ENCODE measurements at regions not wholly inside any gene's neighbourhood (a gene's known extent, or its start where the extent isn't known, plus 50 kb on each side); places are given as distances from the start of the nearest gene placed in this dataset.
A peak's percentile ranks its signal among the peaks of the same experiment; 100 is the strongest.

DNA sequence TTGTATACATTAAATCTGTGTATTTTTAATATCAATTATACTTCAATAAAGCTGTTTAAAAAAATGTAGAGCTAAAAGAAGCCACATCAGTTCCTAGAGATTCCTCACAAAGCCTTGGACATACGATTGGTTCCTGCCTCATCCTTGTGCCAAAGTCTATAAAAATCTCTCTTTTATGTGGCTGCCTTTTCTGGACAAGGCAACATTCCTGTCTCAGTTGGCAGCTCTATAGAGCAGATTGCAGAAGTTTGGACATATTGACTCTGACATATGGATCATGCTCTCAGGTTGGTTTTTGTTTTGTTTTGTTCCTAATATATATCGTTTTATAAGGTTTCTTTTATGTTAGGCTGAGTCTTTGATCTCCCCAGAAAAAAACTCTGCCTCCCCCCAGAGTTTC, 148.9 kb downstream of the MAFB start:
- no peak for DNase-seq (ENCODE audit: low read depth in 2 of 2)

DNA sequence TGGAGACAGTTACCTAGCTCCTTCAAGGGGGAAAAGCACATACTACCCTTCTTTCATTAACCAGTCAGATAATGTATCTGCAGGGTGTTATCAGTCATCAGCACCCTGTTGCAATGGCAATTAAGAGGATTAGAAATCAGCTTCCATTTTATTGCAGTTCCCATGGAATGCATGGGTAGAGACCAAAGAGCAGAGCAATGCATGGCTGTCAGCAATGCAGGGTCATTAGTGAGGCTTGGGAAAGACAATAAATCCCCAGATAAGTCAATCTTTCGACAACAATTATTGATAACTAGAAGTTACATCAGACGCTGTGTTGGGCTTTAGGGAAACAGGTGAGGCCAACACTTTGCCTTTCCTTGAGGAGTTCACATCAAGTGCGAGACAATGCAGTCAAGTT, 150.9 kb downstream of the MAFB start:
- DNase-seq (ENCODE audit: low read depth in 2 of 2): no peak

DNA sequence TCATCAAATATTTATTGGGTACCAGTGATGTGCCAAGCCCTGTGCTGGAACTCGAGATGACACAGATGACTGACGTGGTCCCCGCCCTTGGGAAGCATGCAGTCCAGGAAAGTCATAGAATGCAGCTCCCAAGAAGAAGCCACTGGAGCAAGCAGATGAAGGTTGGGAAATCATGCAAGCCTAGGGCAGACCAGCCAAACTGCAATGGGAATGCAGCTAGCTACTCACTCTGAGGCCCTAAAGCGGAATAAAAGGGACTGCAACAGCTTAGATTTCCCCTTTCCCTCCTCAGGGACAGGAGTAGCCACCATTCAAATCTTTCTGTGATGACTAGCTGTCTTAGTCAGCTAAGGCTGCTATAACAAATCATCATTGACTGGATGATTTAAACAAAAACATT, 152.2 kb downstream of the MAFB start:
- DNase-seq (ENCODE audit: low read depth in 2 of 2): no peak

DNA sequence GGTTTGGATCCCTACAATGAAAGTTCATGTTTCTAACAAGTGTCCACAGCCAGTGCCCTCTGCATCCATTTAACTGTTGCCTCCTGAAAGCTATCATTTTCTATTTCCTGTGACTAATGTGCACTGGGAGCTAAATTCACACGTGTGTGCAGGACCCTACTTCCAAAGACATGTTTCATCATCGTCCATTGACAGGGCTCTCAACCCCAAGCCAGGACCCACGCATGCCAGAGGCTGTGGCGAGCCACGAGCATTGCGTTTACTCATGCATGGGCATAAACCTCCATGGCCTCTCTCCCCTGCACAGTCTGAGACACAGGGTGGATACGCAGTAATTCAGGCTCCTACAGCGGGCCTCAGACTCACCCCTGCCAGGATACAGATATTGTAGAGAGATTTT, 153.2 kb downstream of the MAFB start:
- no peak for DNase-seq (ENCODE audit: low read depth in 2 of 2)

DNA sequence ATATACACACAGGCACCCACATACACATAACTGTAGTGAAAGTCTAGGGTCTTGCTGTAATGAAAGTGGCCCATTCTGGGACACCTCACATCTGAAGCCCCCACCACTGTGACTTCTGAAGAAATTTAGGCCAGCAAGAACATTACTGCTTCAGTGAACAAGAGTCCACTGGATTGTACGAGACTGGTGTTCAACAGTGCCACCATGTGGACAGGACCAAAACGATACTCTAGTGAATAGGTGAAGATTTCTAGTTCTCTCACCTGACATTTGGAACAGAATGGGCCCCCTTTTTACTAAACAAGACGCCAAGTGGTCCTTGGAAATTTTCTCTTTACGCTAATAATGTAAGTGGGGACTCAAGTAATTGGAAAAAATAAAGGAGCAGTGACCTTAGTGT, 156.9 kb downstream of the MAFB start:
- no peak for DNase-seq (ENCODE audit: low read depth in 2 of 2)

DNA sequence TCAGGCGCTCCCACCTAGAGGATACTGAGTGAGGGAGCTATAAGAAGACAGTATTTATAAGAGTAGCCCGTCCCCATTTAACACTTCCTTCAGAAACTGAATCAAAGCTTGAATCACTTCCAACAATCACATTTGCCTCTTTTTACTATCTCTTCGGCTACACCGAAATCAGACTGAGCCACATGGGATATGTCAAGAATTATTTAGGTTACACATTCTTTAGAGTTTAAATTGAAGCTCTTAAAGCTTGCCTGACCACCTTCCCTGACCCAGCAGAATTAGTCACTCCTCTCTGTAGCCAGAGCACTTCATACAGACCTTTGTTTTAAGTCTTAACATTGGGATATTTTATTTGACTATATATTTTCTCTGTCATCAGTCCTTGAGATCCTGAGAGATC, 163.7 kb downstream of the MAFB start:
- no peak for DNase-seq (ENCODE audit: low read depth in 2 of 2)

DNA sequence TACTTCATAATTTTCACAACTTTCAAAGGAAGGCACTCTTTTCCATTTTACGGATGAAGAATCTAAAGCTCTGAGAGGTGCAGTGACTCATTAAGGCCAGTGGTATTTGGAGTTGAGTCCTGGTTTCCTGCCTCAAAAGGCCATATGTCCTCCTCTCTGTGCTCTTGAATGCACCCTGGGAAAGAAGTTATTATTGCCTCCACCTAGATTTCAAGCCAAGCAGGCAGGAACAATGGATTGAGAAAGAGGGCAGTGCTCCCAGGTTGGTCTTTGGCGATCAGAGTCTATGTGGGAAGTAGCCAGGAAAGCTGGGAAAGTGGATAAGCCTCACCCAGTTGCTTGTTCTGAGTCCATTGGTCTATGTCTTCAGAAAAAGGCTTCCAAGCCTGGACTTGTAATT, 165.0 kb downstream of the MAFB start:
- DNase-seq (ENCODE audit: low read depth in 2 of 2): no peak

DNA sequence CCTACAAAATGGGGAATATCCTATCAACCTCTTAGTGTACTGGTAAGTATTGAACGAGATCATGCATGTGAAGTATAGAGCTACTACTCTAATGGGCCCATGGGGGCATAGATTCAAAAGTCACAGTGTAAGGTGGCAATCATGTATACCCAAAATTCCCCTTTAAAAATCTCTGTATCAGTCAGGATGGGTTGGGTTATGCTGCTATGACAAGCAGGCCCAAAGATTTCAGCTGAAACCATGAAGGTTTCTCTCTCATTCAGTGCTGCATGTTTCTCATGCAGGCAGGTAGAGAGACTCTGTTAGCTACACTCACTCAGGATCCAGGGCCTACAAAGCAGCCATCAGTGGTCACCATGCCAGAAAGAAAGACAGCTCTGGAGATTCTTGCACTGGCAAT, 166.6 kb downstream of the MAFB start:
- no peak for DNase-seq (ENCODE audit: low read depth in 2 of 2)

DNA sequence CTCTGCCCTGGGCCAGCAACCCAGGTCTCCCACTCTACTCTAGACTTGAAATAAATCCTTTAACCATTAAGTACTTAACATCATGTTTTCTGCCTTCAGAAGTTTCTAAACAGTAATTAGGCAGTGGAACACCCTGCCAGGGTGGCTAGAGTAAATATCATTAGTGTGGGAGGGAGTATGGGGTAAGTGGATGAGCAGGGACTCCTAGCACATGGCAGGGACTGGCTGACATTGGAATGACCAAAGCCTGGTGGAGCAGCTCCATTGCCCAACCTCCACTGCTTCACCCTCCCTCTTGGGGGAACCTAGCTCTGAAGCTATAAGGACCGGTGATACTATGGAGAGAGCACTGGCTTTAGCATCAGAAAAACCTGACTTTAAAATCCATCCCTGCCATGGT, 167.1 kb downstream of the MAFB start:
- DNase-seq (ENCODE audit: low read depth in 2 of 2): no peak

DNA sequence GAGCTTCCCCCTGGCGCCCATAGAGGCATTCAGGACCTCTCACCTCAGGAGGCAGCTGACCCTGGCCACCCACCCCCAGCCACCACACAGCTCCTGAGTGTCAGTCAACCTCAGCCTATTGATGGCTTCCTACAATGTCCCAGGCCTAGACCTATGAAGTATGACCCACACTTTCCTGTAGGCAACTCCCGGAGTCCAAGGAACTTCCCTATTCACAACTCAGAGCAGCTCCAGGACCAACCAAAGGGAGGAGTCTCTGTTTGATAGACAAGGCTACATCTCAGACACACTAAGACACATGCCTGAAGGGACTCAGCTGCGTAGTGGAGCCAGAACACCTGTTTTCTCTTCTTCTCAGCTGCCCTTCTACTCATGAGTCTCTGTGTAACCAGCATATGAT, 169.1 kb downstream of the MAFB start:
- DNase-seq (ENCODE audit: low read depth in 2 of 2): no peak

DNA sequence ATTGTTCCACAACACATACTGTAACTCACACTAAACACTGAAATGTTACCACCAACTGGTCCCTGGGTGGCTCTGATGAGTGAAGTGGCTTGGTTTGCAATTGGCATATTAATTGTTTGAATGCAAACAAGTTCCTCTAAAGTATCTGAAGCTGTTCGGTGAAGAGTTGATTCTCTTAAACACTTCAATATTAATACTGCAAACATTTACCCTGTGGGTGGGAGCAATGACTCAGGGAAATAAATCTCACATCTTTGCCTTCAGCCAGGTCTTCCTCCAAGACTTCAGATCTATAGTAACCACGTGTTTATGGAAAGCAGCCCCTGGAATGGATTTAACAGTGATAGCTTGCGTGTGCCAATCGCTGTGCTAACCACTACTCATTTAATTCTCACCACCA, 176.0 kb downstream of the MAFB start:
- no peak for DNase-seq (ENCODE audit: low read depth in 2 of 2)

DNA sequence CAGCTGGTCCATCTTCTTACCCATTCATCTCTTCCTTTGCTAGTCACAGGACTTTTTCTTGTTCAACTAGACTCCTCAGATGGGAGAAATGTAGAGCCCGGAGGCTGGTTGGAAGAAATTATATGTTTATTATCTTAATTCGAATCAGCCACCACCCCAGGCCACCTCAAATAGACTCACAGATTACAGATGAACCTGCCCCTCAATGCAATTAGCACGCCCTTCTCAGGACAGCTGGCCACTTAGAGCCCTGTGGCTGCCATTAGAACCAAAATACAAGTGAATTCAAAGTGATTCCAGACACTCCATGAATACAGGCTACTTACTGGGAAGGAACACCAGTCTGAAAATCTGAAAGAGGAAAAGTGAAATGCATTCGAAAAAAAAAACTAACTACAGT, 176.4 kb downstream of the MAFB start:
- DNase-seq (ENCODE audit: low read depth in 2 of 2): no peak

DNA sequence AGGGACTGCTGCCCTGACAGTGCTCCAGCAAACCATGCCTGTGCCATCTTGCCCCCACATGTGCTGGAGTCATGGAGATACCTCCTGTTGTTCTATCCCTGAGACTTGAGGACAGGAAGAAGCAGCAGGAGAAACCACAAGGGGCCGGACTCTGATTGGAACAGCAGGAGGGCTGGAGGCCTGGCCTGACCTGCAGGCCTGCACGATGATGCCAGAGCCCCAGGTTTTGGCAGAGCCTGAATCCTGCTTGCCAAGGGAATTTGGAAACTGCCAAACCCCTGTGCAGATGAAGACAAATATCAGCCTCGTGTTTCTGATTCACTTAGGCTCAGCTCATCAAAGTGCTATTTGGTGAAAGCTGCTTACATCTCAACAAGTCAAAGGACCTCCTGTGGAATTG, 177.6 kb downstream of the MAFB start:
- DNase-seq (ENCODE audit: low read depth in 2 of 2): no peak

DNA sequence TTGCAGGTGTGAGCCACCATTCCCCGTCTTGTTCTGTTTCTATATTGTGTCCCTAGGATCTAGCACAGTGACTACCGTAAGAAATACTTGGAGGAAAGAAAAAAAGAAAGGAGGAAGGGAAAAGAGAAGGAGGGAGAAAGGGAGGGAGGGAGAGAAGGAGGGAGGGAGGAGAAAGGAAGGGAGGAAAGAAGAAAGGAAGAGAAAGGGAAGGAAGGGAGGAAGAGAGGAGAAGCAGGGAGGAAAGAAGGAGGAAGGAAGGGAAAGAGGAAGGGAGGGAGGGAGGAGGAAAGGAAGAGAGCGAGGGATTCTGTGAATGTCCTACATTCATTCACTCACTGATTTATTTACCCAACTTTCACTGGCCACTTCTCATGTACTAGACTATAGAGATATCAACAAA, 178.4 kb downstream of the MAFB start:
- no peak for DNase-seq (ENCODE audit: low read depth in 2 of 2)

DNA sequence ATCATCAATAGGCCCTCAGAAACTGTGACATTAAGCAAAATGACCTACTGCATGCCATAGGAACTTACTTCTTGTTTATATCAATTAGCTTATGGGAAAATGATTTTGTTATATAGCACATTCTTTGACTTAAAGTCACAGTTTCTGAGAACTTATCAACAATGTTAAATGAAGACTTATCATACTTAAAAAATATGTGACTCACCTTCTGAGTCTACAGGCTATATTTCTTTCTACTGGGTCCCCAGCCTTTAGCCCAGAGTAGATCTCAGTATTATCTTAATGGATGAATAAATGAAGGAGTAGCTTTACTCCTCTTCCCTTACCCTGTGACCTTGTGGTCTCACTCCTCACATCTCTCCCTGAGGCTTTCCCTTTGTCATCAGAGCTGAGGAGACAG, 180.2 kb downstream of the MAFB start:
- DNase-seq (ENCODE audit: low read depth in 2 of 2): no peak

DNA sequence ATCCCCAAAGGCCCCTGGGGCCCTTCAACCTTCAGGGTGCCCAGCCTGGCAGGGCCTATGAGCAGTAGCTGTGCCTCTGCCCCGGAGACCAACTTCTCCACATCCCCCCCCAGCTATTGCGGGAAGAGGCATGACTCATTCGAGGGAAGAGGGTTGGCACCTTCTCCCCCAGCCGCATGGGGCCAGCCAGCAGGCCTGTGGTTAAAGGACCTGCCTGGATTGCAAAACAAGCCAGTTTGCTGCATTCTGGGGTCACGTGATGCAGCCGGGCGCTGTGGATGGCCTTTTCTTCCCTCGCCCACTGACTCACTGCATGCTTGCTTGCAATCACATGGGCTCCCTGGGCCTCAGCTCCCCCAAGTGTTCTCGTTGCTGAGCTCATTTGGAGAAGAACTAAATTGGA, 182.5 kb downstream of the MAFB start:
- DNase-seq (ENCODE audit: low read depth in 2 of 2): peak; percentile 6 to 12

DNA sequence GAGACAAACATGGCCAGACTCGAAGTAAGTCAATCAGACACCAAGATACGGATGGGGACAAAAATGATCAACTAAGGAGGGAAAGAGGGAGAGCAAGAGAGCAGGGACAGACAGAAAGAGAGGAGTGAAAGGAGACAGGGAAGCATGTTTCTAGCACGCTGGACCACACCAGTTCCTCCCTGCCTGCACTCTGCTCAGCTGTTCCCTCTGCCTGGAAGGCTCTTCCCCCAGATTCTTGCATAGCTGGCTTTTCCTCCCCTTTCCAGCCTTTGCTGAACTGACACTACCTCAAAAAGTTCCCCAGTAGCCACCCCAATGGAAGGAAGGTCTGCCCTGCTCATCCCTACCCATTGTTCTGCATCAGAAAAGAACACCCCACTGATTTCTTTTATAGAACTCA, 185.9 kb downstream of the MAFB start:
- no peak for DNase-seq (ENCODE audit: low read depth in 2 of 2)

DNA sequence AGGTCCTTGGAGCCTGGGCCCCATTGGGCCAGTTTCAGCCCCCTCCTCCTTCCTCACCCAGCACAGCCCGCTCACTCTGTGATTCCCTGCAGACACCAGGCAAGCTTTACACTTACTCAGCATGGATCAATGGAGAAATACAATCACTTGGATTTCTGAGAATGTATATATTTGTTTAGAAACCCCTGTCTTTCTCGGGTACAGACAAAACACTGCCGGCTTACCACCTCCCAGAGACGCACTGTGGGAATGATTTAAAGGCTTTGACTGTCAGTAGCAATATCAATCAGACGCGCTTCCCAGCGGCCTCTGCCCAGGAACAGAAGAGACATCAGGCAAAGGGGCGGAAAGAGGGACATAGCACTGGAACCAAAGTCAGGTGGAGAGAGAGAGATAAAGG, 186.5 kb downstream of the MAFB start:
- DNase-seq (ENCODE audit: low read depth in 2 of 2): no peak

DNA sequence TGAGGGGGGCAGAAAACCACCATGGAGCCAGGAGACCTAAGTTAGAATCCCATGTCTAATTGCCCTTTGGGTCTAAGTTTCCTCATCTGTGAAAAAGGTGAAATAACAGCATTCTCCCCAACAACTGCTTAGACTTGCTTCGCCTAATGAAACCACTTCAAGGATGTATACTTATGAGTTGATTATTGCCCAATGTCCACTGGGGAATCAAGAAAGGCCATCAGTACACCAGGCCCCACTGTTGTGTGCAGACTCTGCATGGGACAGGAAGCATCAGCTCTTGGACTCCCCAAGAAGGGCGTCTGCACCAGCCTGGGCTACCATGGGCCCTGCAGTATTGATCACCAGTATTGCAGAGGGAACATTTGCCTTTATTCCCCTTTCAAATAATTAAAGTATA, 189.6 kb downstream of the MAFB start:
- no peak for DNase-seq (ENCODE audit: low read depth in 2 of 2)

DNA sequence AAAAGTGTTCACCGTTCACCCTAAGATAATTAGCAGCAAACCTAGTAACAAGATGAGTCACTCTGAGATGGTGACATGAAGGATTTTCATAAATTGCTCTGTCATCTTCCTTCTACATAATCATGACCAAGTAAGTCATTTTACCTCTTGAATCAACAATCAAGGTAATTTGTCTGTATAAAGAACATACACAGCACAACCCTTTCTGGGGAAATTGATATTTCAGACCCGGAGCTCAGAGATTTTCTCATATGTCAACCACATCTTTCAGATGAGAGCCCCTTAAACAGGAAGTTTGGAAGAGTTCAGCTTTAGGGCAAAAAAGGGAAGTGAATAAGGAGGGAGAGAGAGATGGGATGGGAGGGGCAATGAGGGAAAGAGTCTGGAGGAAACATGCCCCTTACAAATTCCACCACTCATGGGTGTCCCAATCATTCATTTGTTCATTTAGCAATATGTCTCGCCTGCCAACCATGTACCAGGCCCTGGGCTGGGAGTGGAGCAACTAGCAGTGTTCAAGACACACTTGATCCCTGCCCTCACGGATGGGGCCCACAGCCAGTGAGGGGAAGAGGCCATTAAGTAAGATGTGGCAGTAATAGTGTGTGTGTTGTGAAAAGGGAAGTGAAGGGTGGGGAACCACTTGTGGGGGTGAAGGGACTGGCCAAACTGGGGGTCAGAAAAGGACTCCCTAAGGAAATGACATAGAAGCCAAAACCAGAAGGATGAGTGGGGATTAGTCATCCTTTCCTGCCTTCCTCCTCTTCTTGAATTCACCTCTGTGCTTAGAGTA, 190.9 kb downstream of the MAFB start:
- no peak for DNase-seq (ENCODE audit: low read depth in 2 of 2)

DNA sequence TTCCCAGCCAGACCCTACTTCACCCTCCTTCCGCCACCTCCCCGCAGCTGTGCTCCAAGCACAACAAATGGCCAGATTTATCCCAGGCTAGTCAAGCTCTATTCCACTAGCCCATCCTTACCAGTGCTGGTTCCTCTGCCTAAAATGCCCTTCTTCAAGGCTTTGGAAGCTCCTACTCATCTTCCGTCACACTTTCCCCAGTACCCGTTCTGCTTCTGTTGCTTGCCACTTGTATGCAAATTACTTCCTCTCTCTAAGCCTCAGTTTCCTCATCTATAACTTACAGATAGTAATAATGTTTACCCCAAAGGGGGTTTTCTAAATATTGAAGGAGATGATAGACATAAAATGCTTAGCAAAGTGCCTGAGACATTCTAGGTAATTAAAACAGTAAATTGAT, 193.1 kb downstream of the MAFB start:
- DNase-seq (ENCODE audit: low read depth in 2 of 2): no peak

DNA sequence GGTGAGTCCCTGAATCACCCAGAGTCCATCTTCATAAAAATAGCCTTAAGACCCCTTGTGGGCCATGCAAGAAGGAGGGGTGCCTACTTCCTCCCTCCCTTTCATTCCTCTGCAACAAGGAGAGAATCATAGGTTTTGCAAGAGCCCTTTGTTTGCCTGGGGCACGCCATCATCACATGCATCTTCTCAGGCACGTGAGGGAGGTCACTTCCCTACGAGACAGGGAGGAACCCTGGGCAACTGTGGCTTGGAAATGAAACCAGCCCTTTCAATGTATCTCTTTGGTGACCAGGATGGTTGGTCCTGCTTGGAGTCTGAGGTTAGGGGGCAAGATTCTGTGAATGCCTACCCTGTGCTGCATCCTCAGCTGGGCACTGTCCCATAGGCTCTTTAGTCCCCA, 194.8 kb downstream of the MAFB start:
- no peak for DNase-seq (ENCODE audit: low read depth in 2 of 2)

DNA sequence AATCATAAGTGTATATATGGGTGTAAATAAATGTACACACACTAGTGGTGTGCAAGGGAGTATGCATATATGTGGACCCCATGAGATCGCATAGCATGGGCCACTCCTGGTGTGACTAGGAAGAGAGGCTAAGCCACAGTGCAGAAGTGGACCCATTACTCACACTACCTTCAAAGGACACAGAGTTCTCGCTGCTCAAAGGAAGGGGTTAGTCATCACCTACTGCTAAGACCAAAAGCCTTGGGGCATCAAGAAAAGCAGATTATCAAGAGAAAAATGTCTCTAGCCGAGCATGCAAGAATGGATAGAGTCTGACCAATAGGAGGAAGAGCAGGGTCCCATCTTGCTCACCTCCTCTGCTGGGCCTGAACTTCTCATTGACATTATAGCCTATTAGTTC, 195.5 kb downstream of the MAFB start:
- no peak for DNase-seq (ENCODE audit: low read depth in 2 of 2)

DNA sequence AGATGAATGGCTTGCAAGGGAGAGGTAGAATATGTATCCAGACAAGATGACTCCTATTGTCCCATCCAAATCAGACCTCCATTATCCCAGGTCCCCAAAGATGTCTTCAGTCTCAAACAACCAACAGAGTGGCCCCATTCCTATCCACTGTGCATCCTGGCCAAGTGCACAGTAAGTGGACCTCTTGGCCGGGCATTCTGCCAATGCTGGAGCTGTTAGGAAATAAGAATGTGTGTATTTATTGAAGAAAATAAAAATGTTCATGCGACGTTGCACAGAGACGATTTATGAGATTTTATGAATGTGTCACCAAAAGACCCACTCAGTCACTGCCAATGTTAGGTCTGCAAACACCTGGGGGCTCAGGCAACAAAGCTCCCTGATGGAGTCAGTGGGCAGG, 196.0 kb downstream of the MAFB start:
- no peak for DNase-seq (ENCODE audit: low read depth in 2 of 2)

Data from stimulated activated CD8-positive, alpha-beta memory T cell treated with anti-CD3 and anti-CD28 coated beads, Interleukin-2, amount 100 ng/mL, for 48 hours (primary cell).